ENCODE measurements at regions not wholly inside any gene's neighbourhood (a gene's known extent, or its start where the extent isn't known, plus 50 kb on each side); places are given as distances from the start of the nearest gene placed in this dataset.
A peak's percentile ranks its signal among the peaks of the same experiment; 100 is the strongest.
"Not testable (repeated sequence)": the region's sequence is repeated elsewhere in the genome, so short reads cannot be mapped to it uniquely, and the experiment has no call there.

DNA sequence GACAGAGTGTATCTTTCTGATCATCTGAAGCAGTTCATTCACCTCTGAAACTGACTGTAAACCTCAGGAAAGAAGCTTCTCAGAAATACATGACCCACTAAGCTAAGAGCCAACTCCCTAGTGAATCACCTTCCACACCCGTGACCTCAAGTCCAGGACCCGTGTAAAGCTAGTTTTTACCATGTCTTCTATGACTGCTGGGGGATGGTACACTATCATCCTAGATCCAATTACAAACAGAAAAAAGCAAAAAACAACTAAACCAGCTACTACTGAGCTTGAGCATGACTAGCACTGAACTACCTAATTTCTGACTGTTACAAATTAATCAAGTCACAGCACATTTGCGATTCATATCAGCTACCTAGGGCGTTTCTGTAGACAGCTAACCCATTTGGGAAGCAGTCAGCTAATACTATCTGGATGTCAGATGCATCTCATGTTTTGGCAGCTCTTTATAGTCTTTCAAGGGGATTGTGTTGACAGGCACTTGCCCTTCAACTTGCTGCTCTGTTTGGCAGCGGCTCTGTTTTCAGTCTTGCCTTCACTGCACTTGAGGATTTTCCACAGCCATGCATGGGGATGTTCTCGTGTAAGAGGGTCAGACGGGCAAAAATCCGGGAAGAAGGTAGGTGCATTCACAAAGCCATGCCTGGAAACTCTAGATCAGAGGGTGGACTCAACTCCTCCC lies 350.3 kb downstream of the ANAPC1 start:
- not testable (repeated sequence) for DNase-seq (ENCODE audit: low spot score)

DNA sequence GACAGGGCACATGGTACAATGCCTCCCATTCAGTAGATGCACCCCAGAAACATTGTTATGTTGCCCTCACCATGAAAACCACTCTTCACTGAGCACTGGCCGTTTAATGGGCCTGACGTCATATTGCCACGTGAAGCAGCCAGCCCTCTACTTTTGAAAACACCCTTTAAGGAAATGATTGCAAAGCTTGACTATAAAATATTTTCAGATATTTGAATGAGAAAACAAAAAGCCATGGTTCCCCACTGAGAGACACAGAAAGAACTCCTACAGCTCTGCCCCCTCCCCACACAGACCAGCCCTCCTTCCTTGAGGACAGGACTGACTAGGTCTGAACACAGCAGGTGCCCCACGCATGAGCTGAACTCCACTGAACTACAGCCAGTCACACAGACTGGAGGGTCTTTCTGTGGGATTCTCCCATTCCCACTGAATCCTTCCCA lies 349.1 kb downstream of the ANAPC1 start:
- no peak for DNase-seq (ENCODE audit: low spot score)

DNA sequence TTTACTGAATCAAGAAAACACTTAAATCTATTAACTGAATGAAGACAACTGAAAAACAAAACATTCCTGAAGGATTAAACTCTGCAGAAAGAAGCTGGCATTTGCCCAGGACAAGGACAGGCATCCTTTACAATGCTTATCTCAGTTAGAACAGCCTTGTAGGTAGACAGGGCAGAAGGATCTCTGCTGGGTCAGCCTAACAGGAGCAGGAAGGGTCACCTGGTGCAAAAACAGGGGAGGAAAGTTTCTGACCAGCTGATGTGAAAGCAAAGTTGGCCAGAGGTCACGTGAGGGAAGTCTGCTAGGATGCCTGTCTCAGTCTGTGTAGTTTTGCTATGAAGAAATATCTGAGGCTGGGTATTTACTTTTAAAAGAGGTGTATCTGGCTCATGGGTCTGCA lies 348.6 kb downstream of the ANAPC1 start:
- DNase-seq (ENCODE audit: low spot score) = no peak

DNA sequence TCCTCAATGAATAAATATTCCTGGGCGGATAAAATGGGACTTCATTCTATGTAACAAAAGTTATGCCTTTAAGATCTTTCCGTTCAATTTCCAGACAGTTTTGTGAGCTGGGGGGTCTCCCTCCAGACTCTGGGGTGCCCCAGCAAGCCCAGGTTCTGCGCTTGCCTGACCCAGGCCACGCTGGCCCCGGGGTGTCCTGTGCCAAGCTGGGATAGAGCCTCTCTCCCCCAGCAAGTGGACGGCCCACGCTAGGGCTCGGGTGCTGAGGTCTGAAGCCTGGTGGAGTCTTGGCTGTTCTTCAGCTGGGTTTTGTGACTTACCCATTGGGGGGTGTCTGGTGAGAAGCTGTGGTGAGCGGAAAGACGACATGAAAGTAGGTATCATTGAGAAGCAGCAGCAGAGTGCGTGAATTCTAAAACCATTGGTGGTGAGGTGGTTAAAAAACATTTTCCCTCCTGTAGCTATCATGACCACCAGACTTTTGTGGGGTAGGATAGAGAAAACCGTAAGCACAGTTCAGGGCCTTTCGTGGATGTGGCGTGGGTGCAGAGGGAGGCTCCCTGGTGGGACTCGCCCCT lies 346.8 kb downstream of the ANAPC1 start:
- no peak for DNase-seq (ENCODE audit: low spot score)

DNA sequence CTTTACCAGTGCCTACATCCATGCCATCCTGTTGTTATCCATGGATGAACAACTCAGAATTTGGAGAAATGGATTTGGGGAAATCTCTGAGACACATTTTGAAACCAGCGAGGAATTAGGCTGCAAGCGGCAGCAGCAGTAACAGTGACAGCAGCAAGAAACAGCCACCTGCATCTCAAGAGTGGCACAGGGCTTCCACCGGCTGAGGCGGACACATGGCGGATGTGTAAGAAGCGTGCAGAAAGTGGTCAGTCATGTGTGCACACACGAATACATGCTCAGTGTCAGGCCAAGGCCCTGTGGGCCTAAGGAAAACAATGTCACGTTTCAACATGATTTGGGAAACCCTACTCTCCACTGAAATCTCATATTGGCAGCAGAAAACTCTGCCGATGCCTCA lies 344.0 kb downstream of the ANAPC1 start:
- DNase-seq (ENCODE audit: low spot score) = not testable (repeated sequence)

DNA sequence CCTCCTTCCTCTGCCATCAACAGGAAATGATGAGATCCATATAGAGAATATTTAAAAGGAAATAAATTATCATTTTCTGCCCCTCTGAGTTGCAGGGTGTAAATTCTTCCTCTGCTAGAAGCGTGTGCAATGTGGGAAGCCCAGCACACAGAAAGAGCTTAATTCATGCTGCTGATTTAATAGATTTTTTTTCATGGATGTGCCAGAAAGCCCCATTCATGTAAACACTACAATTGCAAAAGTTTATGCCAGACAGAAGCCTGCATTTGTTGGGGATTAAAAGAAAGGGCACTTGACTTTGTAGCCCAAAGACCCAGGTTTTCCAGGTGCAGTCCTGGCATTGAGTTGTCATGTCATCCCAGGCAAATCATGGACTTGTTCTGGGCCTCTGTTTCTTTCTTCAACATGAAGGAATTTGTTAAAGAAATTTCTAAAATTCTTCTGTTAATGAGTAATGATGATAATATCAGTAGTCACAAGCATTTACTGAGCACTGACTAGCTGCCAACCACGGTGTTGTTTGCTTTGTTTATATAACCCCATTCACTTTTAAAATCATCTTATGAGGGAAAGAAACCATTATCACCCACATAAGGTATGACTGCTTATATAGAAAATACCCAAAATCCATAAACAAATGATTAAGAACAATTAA lies 341.7 kb downstream of the ANAPC1 start:
- DNase-seq (ENCODE audit: low spot score) = not testable (repeated sequence)

DNA sequence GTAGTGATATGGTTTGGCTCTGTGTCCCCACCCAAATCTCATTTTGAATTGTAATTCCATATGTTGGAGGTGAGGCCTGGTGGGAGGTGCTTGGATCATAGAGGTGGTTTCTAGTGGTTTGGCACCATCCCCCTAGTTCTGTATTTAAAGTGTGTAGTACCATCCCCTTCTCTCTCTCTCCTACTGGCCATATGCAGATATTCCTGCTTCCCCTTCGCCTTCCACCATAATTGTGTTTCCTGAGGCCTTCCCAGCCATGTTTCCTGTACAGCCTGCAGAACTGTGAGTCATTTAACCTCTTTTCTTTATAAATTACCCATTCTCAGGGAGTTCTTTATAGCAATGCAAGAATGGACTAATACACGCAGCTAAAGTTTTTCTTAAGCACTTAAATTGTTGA lies 340.0 kb downstream of the ANAPC1 start:
- DNase-seq (ENCODE audit: low spot score) = not testable (repeated sequence)

DNA sequence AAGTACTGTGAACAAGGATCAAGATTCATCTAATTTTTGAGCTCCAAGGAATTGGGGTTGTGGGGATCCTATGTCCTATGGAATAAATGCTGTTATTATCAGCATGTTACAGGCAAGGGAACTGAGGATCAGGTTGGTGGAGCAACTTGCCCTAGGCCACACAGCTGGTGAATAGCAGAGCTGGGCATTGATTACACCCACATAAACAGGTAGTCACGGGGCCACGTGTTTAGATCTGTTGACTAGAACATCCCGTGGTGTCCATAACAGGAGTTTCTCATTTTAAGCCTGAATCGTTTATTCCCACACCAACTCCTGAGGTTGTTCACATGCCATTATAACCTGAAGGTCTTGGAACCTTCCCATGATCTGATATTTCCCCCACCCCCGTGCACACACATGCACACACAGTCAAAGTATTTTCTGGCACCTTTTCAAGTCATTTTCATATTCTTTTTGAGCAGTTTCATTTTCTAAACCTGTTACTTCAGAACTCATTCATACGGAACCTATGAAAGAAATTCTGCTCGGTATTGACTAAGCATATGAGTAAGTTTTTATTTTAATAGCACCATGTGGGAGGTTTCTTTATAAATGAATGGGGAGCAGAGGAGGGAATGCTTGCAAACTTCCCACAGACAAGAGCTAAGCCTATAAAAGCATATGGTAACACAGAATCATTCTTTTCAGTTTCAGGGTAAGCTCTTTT lies 338.1 kb downstream of the ANAPC1 start:
- not testable (repeated sequence) for DNase-seq (ENCODE audit: low spot score)

DNA sequence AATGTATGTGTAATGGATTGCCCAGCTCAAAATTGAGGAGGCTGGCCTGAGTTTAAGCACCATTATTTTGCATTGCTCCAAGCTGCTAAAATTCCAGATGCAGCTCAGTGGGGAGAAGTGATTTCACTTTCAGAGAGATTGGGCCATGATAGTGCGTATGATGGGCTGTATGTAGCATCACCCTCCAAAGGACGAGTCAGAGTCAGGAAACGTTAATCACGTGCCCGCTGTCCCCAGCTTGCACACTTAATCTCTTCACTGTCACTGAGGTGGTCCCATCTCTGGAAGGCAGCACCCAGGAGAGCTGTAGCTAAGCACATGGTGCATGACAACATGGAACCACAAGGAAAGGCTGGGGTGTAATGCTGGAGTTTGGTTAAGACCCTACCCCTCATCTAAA lies 337.4 kb downstream of the ANAPC1 start:
- DNase-seq (ENCODE audit: low spot score) = not testable (repeated sequence)

DNA sequence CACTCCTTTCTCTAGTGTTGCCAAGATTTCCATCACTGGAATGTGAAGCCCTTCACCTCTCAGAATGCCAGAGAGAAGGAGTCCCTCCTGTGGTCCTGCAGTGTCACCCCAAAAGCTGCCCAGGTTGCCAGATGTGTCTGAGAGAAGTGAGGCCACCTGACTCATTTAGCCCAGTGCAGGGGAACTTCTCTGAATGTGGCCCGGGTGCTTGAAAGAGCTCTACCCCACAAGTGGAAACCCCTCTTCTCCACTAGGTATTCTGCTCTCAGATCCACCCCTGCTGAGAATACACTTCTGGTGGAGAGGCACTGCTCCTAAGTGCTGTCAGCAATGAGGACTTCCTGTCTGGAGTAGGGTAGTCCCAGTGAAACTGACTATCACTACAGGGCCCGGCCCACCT lies 334.8 kb downstream of the ANAPC1 start:
- DNase-seq (ENCODE audit: low spot score) = not testable (repeated sequence)

DNA sequence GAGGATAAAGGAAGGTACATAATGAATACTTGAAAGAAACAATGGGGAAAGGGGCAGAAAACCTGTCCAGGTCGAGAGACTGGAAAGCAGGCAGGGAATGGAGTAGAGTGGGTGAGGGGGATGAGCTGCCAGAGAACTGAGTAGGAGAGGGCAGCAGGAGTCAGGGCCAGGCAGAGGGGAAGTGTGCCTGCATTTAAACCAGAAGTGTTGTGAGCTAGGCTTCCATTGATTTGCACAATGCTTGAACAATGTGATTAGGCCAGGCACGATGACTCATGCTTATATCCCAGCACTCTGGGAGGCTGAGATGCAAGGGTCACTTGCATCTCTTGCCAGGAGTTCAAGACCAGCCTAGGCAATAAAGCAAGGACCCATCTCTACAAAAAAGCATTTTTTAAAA lies 332.6 kb downstream of the ANAPC1 start:
- DNase-seq (ENCODE audit: low spot score) = not testable (repeated sequence)

DNA sequence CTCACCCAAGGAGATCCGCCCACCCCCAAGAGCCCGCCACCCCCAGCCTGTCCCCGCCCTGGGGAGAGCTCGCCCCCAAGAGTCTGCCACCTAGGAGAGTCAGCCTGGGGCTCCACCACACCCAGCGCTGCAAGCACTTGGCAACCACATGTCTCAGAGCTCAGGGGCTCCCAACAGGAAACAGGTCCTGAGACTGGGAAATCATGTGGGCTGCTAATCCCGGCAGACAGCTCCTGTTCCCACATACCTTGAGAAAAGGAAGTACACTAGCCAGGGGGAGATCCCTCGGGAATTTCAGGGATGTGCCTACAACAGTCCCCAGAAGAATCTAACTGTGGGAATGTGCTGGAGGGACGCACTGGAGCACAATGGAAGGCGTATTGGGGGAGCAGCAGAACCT lies 331.4 kb downstream of the ANAPC1 start:
- not testable (repeated sequence) for DNase-seq (ENCODE audit: low spot score)

DNA sequence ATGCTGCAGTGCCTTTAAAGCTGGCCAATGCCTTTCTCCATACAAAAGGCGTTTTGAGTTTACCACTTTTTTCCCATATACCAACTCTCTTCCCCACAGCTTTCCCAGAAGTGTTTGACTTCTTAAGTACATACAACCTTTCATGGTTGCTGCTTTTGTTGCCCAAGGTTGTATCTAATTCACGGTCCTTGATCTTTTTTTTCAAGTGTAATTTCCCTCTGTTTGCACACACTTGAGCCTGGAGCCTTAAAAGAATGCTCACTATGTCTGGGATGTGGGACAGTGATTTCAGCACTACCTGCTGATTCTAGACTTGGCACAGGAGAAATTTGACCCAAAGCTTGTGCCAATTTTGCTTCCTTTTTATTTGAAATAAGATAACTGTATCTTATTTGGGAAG lies 324.7 kb downstream of the ANAPC1 start:
- not testable (repeated sequence) for DNase-seq (ENCODE audit: low spot score)

DNA sequence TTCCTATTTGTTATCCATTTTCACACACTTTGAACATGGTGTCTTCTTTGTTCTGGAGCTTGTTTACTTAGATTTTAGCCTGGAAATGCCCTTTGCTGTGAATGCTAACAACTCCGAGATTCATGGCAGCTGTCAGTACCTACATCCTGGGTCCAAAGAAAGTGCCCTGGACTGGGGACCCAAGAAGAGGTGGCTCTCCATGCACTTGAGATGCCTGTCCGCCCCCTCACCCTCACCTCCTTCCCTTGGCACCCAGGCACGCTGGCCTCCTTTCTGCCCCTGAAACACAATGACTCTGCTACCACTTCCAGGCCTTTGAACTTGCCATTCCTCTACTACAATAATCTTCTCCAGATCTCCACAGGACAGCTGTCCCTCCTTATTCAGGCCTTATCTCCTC lies 324.2 kb downstream of the ANAPC1 start:
- not testable (repeated sequence) for DNase-seq (ENCODE audit: low spot score)

DNA sequence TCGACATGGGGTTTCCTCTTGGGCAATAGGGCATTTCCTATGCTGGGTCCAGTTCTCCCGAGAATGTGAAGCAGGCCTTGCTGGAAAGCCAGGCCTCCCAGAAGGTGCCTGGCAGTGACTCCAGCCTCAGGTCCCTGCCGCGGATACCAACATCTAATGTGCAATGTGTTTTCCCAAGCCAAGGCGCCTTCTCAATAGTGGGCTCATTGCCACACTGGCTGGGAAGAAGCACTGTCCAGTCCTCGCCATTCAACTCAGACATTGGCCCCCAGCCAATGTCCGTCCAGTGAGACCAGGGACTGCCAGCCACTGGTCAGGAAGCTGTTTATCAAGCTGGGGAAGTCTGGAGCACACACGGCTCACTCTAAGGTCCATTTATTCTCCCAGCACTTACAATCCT lies 317.9 kb downstream of the ANAPC1 start:
- DNase-seq (ENCODE audit: low spot score) = not testable (repeated sequence)

DNA sequence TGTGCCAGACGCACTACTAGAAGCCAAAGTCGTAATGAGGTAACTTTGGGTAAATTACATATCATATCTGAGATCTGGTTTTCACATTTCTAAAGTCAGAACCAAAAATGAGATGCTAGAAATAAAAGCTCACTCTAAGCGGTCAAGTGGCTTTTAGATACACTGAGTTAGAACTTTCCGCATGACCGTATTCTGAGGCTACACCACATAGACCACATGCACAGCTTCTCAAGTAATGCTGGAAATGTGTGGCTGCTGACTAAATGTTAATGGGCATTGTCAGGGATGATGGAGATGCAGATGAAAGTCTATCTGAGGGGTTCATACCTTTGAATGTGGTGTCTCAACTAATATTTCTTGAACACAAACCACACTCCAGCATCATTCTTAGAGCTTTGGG lies 316.8 kb downstream of the ANAPC1 start:
- DNase-seq (ENCODE audit: low spot score) = not testable (repeated sequence)

DNA sequence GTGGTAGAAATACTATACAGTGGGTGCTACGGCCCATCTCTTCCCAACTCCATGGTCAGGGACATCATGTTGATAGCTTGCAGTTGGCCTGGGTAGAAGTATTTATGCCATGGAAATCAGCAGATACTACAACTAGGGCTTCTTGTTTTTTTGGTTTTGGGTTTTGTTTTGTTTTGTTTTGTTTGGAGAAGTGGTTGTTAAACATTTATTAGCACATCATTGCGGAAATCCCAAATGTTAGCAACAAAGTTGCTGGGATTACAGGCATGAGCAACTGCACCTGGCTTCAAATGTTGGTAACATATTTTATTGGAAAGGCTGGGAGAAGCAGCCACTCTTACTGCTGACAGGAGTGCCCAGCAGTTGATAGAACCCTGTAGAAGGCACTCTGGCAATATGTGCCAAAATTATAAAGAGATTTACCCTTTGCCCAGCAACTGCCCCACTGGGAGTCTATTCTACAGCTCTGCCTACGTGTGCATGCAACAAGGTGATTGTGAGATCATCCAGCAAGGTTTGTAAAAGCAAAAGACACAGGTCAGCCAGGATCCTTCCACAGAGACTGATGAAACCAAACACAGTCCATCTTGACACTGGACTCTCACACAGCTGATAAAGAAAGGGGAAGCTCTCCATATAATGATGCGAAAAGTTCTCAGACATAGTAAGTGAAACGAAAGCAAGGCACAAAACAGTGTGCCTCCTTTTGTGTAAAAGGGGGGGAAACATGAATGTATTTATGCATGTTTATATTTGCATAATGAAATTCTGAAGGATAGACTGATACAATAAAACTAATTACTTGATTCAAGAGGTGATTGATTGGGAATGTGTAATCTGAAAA lies 314.4 kb downstream of the ANAPC1 start:
- not testable (repeated sequence) for DNase-seq (ENCODE audit: low spot score)

DNA sequence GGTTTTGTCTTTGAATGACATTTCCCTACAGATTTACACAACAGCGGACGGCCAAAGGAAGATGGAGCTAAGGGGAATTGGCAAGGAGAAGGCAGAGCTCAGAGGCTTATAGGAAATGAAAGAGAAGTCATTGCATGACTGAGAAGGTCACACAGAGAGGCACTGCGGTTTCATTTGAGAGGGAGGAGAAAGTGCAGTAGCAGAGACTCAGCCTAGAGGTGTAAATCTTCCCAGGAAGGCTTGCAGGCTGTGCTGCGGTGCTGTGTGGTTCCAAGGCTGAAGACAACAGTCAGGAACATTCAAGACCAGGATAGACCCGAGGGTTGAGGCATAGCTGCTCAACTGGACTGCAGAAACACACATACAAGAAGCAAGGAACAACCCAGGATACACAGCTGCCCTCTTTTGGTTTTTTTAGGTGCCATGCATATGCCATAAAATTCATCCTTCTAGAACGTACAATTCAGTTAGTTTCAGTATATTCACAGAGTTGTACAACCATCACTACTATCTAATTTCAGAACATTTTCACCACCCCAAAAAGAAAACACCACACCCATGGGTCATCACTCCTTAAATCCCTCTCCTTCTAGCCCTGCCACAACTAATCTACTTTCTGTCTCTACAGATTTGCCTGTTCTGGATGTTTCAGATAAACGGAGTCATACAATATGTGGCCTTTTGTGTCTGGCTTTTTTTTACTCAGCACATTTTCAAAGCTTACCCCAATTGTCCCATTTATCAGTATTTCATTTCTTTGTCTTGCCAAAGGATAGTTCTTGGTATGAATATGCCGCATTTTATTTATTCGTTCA lies 313.5 kb downstream of the ANAPC1 start:
- DNase-seq (ENCODE audit: low spot score) = peak; percentile 2

DNA sequence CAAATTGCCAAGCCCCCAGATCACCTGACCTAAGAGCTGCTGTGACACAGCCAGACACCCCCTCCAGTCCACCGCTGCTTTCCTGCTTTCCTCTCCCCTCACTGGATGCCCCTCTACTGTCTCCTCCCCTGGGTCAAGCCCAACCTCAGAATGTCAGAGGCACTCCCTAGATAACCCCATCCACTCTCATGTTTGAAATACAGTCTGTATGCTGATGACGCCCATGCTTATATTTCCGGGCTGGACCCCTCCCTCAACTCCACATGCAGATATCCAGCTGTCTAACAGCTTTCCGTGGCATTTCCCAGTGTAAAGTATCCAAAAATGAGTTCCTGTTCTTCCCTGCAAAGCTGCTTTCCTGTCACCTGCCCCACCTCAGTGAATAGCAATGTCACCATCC lies 309.2 kb downstream of the ANAPC1 start:
- DNase-seq (ENCODE audit: low spot score) = not testable (repeated sequence)

DNA sequence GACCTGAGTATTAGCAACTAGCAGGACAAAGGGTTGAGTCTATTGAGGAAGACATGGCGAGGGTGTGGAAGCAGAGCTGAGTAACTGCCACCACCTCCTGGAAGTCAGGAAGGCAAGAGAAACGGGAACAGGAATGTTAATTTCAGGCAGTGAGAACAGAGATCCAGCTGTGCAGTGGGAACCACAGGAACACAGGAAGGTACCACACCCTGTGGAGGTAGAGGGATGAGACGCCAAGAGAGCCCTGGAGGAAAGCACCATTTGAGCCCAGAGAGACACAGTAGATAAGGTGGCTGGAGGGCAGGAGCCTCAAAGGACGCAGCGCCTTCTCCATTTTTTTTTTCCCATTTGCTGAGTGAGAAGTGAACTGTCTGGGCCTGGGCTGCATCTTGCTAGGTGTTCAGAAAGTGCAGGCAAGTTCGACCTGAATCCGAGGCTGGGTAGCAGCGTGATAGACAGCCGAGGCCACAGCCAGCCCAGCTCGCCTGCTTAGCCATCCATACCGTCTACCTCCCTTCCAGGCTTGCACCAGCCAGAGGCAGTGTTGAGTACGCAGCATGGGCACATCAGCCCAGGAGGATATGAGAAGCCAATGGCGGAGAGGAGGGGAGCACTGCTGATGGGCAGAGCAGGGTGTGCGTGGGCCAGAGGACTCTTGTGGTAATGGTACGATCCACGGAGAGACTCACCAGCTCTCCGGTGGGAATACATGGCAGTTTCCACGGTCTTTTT lies 306.7 kb downstream of the ANAPC1 start:
- not testable (repeated sequence) for DNase-seq (ENCODE audit: low spot score)
